ENCODE measurements at regions not wholly inside any gene's neighbourhood (a gene's known extent, or its start where the extent isn't known, plus 50 kb on each side); places are given as distances from the start of the nearest gene placed in this dataset.

DNA sequence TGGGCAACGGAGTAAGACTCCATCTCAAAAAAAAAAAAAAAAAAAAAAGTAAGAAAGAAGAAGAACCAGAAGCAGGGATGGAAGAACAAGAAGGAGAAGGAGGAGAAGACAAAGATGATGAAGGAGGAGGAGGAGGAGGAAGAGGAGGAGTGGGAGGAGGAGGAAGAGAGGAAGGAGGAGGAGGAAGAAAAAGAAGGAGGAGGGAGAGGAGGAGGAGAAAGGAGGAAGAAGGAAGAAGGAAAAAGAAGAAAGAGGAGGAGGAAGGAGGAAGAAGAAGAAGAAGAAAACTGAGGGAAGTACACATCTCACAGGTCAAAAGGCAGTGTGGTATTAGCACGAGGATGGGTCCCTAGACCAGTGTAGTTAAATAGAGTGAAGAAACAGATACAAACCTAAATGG is 65.1 kb upstream of the SCAF8 start:
- in situ Hi-C loops (cut with HindIII; ENCODE audit: low pct_ligation_motif_present, low pct_unique_long_range_greater_than_20kb, low sequenced_read_pairs): no loop called here
- DNase-seq: no peak

- DNase-seq: no peak
- in situ Hi-C loops (cut with HindIII; ENCODE audit: low pct_ligation_motif_present, low pct_unique_long_range_greater_than_20kb, low sequenced_read_pairs): no loop called here
These were observed 61.1 kb upstream of the SCAF8 start for GRCh38 chr6:154672086-154672485.

GRCh38 chr6:154673919-154674318 is 59.3 kb upstream of the SCAF8 start:
- in situ Hi-C loops (cut with HindIII; ENCODE audit: low pct_ligation_motif_present, low pct_unique_long_range_greater_than_20kb, low sequenced_read_pairs): no loop called here
- DNase-seq: no peak

DNA sequence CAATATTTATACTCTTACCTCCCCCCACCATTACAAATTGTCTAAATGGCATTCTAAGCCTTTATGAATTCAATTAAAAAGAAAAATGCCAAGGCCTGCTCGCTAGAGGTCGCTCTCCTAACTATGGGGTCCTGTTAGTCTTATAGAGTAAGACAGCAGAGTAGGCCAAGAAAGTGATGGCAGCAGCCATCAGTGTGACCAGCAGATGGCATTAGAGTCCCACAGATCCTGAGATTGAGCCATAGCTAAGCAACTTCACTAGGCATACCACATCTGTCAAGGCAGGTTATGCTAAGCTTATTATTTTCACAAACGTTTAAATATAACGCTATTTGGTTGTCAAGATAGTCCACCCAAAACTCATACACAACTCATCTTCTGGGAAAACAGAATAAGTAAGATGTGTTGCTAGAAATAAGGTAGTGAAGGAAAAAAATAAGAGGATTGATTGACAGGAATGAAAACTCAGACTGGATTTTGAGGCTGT is 57.6 kb upstream of the SCAF8 start:
- in situ Hi-C loops (cut with HindIII; ENCODE audit: low pct_ligation_motif_present, low pct_unique_long_range_greater_than_20kb, low sequenced_read_pairs): no loop called here
- peak; percentile 91 for DNase-seq

DNA sequence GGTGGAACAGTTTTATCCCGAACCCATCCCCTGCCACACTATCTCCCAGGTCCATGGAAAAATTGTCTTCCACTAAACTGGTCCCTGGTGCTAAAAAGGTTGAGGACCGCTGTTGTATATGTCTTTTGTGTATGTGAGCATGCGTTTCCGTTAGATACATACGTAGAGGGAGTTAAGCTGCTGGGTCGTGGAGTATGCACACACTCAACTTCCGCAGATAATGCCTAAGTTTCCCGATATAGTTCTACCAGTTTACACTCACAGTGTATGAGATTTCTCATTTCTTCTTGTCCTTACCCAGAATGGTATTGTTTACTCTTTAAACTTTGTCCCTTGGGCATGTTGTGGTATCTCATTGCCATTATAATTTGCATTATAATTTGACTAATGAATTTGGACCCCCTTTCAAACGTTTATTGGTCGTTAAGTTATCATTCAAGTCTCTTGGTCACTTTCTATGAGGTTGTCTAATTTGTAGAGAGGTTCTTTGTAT is 50.5 kb upstream of the SCAF8 start:
- no peak for DNase-seq
- in situ Hi-C loops (cut with HindIII; ENCODE audit: low pct_ligation_motif_present, low pct_unique_long_range_greater_than_20kb, low sequenced_read_pairs): no loop called here
